GM18870 (cell line): ENCODE measurements at regions not wholly inside any gene's neighbourhood (a gene's known extent, or its start where the extent isn't known, plus 50 kb on each side); places are given as distances from the start of the nearest gene placed in this dataset.

Experiments
- ATAC-seq: cut with Tn5 transposase; IDR thresholded peaks from one replicate; pipeline ENCODE4 v1.9.1; 2021; ENCODE audit warnings: moderate library complexity; ENCODE audit not compliant: unreplicated experiment

DNA sequence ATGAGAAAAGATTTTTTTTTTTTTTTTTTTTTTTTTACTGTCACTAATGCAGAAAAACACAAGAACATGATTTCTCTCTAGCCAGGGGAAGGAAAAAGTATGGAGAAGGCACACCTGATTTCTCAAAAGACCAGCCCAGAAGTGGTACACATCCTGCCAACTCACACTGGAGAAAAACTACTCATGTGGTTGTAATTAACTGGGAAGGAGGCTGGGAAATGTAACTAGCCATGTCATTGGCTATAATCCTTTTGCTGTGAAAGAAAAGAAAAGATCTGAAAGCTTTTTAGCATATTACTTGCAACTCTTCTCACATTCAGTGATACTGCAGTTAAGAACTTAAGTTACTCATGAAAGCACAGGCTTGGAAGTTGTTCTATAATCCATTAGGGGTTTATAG is 195.9 kb upstream of the PMFBP1 start:
- no peak for ATAC-seq

DNA sequence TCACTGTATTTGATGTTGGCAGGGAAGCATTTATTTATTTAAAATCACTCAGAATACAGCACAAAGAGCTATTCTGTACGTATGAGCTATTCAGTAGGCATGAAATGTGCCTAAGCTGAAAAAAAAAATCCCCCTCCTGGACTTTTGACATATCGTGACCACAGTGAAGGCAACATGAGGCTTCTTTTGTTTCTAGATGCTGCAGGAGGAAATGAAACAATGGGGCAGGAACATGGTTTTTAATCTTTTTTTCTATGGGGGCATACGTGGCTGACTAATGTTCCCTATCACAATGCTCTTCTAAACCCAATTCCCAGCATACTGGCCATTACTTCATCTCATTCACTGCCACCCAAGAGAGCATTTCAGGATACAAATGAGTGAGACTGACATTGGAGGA is 191.0 kb upstream of the PMFBP1 start:
- no peak for ATAC-seq

GRCh38 chr16:72362476-72362875 is 190.5 kb upstream of the PMFBP1 start:
- ATAC-seq = no peak

DNA sequence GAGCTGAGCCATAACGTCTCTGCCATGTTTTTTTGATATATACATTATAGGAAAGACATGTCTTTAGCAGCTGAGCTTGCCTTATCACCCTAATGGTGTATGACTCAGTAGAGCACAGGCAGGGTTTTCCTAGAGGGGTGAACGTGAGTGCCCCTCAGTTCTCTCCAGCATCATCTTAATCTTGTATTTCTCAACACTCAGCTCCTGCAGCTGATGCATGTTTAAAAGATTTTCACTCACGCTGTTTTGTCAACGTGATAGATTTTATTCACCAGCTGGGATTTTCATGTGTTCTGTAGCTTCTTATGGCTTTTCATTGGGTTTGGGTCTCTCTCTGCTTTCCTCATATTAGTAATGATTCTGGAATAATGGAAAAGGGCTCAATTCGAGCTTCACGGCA is 186.0 kb upstream of the PMFBP1 start:
- no peak for ATAC-seq

DNA sequence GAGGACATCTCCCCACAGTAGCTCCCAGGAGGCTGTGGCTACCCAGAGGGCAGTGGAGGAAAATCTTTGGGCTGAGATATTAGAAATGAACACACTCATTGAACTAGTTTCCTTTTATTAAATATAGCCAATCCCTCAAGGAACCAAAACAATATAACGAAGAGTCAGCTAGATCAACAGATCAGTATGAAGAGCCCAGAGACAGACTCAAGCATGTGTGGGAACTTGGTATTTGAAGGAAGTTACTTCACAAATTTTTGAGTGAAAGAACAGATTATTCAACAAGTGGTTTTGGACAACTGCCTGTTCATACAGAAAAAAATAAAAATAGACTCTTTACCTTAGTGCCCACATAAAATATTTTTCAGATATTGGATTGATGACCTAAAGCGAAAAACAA is 183.6 kb upstream of the PMFBP1 start:
- no peak for ATAC-seq

- no peak for ATAC-seq
These were observed 177.8 kb upstream of the PMFBP1 start for GRCh38 chr16:72349719-72350118.

DNA sequence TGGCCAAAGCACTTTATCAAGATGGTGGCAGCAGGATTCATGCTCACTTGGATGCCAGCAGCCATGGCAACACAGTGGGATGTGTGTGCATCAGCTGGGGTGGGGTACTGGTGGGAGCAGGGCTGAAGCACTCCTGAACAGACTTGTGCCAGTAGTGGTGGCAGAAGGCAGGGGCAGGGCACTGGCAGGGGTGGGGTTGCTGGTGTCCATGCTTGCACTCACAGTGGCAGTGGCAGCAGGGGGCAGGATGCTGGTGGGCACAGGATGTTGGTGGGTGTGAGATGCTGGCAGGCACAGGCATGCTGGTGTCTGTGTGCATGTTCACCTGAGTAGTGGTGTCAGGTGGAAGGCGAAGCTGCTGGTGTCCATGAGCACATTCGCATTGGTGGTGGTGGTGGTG is 161.0 kb upstream of the PMFBP1 start:
- ATAC-seq = no peak

- no peak for ATAC-seq
These were observed 152.6 kb upstream of the PMFBP1 start for GRCh38 chr16:72324578-72324977.

GRCh38 chr16:72317446-72317845 is 145.5 kb upstream of the PMFBP1 start:
- no peak for ATAC-seq

GRCh38 chr16:72313903-72314302 is 141.9 kb upstream of the PMFBP1 start:
- no peak for ATAC-seq

DNA sequence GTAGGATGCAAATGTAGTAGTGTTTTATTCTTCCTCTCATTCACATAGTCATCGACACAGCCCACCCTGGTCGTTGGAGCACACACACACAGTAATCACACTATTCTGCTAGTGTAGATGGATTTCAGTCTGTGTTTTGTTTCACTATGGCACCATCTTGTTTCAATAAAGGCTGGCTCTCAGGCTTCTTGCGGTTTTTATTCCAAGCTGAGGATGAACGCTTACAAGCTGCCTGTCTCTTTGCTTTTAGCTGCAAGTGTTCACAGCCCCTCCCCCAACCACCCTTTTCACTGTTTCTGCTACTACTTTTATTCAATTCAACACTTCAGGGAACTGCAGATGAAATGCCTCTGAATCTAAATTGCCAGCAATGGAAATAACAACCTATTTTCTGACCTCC is 140.9 kb upstream of the PMFBP1 start:
- no peak for ATAC-seq

- ATAC-seq = no peak
These were observed 139.5 kb upstream of the PMFBP1 start for GRCh38 chr16:72311426-72311825.

DNA sequence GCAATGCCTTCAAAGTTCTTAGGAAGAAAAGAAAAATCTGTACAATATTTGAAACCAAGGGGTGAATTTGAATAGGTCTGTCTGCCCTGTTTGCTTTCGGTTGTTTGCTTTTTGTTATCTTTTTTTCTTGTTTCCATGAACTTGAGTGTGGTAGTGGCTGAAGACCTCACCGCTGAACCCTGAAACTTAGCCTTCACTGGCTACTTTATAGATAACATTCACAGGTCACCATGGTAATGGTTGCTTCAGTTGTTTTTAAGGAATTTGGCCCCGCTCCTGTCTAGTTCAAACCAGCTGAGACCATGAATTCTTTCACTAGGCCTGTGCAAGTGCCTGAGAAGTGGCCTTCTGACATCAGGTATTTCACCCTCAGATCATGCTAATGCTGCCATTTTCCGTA is 137.0 kb upstream of the PMFBP1 start:
- no peak for ATAC-seq

DNA sequence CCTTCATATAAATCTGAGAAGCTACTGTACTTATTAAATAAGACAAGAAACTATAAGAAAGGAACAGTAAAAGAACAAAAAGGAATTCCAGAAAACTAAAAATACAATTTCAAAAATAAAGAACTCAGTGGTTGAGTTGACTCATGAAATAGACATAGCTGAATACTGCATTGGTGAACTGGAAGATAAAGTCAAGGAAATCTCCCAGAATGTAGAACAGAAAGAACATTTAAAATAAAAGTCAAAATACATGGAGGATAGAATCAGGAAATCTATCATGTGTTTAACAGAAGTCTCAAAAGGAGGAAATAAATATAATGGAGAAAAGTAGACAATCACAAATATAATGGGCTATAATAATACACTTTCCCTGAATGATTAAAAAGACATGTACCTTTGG is 136.4 kb upstream of the PMFBP1 start:
- no peak for ATAC-seq

GRCh38 chr16:72302332-72302731 is 130.4 kb upstream of the PMFBP1 start:
- no peak for ATAC-seq

- no peak for ATAC-seq
These were observed 129.7 kb upstream of the PMFBP1 start for GRCh38 chr16:72301523-72302236.

GRCh38 chr16:72300892-72301291 is 128.9 kb upstream of the PMFBP1 start:
- ATAC-seq = no peak

- ATAC-seq = no peak
These were observed 127.8 kb upstream of the PMFBP1 start for GRCh38 chr16:72299684-72300243.

GRCh38 chr16:72298961-72299360 is 127.0 kb upstream of the PMFBP1 start:
- ATAC-seq = no peak

- ATAC-seq = no peak
These were observed 124.0 kb upstream of the PMFBP1 start for GRCh38 chr16:72295914-72296313.

DNA sequence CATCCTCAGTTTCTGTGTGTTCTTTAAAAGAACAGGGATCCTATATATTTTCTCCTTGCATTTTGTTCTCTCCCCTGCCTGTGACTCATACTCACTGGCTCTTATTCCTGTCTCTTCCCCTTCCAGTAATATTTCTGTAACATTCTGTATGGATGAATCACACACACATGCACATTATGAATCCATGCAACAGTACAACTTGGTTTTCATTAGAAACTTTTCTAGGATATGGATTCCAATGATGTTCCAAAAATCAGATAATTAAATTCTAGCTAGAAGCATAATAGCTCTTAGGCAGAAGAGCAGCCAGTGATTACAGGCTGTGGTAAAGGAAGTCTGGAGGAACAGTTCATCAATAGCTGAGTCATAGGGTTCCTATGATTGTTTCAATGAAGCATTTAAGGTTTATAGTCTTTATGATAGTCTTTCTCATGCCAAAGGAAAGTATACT is 119.6 kb upstream of the PMFBP1 start:
- no peak for ATAC-seq

DNA sequence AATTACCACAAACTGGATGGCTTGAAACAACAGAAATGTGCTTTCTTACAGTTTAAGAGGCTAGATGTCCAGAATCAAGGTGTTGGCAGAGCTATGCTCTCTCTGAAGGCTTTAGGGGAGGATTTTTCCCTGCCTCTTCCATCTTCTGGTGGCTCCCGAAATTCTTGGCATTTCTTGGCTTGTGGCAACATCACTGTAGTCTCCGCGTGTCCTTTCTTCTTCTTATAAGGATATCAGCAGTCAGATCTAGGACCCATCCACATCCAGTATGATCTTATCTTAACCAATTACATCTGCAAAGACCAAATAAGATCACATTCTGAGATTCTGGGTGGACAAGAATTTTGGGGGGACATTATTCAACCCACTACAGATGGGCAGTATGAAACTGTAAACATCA is 119.2 kb upstream of the PMFBP1 start:
- ATAC-seq = no peak

GRCh38 chr16:72287649-72288048 is 115.7 kb upstream of the PMFBP1 start:
- no peak for ATAC-seq
